Hepatocyte (in vitro differentiated cells): ENCODE measurements at regions not wholly inside any gene's neighbourhood (a gene's known extent, or its start where the extent isn't known, plus 50 kb on each side); places are given as distances from the start of the nearest gene placed in this dataset.
"Not testable (repeated sequence)": the region's sequence is repeated elsewhere in the genome, so short reads cannot be mapped to it uniquely, and the experiment has no call there.

Experiments
- EZH2 ChIP-seq: fragments of 200-600 bp; sonication (generic); IDR thresholded peaks from 2 replicates; pipeline ENCODE4 v1.6.1; 2016; ENCODE audit warnings: antibody characterized with exemption, mild to moderate bottlenecking, borderline replicate concordance
- EZH2phosphoT487 ChIP-seq: fragments of 200-600 bp; sonication (generic); IDR thresholded peaks from one replicate; pipeline ENCODE4 v1.6.1; 2018; ENCODE audit warnings: antibody characterized with exemption, mild to moderate bottlenecking, low read depth, moderate library complexity; ENCODE audit not compliant: unreplicated experiment, severe bottlenecking
- TF ChIP-seq, protein P1 (sequence below): fragments of 200-600 bp; sonication (generic); IDR thresholded peaks from 2 replicates; pipeline ENCODE4 v1.5.1; 2016; ENCODE audit warnings: antibody characterized with exemption, mild to moderate bottlenecking; ENCODE audit not compliant: poor library complexity

DNA sequence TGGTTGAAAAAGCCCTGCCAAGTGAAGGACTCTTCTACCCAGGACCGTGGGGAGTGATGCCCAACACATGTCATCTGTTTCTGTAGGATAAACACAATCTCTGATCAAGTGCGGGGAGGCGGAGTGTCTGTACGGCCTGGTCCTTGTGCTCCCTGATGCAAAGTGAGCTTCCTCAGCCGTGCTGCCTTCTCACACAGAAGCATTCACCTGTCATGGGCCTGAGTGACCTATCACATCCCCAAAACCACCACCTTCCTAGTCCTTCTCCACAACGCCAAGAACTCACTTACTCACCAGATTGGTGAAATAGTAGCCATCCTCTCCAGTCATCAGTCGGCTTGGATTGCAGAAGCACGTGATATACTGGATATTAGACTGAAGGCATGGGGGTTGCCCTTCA, 74.4 kb upstream of the KCTD7 start:
- TF ChIP-seq, protein P1, sequence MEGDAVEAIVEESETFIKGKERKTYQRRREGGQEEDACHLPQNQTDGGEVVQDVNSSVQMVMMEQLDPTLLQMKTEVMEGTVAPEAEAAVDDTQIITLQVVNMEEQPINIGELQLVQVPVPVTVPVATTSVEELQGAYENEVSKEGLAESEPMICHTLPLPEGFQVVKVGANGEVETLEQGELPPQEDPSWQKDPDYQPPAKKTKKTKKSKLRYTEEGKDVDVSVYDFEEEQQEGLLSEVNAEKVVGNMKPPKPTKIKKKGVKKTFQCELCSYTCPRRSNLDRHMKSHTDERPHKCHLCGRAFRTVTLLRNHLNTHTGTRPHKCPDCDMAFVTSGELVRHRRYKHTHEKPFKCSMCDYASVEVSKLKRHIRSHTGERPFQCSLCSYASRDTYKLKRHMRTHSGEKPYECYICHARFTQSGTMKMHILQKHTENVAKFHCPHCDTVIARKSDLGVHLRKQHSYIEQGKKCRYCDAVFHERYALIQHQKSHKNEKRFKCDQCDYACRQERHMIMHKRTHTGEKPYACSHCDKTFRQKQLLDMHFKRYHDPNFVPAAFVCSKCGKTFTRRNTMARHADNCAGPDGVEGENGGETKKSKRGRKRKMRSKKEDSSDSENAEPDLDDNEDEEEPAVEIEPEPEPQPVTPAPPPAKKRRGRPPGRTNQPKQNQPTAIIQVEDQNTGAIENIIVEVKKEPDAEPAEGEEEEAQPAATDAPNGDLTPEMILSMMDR: not testable (repeated sequence)
- not testable (repeated sequence) for TF ChIP-seq EZH2, EZH2phosphoT487
